D721Med (cell line): ENCODE measurements at regions not wholly inside any gene's neighbourhood (a gene's known extent, or its start where the extent isn't known, plus 50 kb on each side); places are given as distances from the start of the nearest gene placed in this dataset.

ENCODE experiments used
- DNase-seq: peaks from one replicate; pipeline ENCODE4 v3.0.0; 2011; ENCODE audit warnings: low spot score; ENCODE audit not compliant: insufficient read length
- FAIRE-seq: peaks from 2 replicates; lab custom pipeline; 2011; peaks lifted over from hg19 to GRCh38; lab: Jason Lieb, UNC
- CTCF ChIP-seq: IDR thresholded peaks from 2 replicates; pipeline ENCODE4 v1.5.1; 2012; ENCODE audit warnings: mild to moderate bottlenecking, control low read depth; ENCODE audit not compliant: insufficient read depth; ENCODE audit errors: missing control alignments

DNA sequence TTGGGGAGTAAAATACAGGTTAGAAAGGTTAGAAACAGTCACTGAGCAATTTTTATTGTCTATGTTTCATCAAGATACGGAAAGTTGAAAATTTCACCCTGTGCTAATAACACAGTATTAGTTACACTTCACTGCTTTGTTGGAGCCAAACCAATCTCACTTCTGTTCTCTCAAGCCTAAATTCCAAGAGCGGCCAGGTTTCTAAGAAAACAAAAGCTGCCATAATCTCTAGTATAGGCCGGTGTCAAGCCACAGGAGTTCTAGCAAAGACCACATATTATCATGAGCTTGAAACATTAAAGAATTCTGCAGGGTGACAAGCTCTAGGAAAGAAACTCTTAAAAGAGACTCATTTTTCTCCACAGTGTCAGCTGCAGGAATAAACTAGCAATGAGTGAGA lies 128.7 kb downstream of the TXNL1 start:
- DNase-seq (no peak), FAIRE-seq (no peak)
- TF ChIP-seq CTCF: no peak

GRCh38 chr18:56508370-56509036 lies 129.9 kb downstream of the TXNL1 start:
- no peak for TF ChIP-seq CTCF
- no peak for FAIRE-seq
- DNase-seq: no peak

- DNase-seq (no peak), FAIRE-seq (no peak)
- no peak for TF ChIP-seq CTCF
These were observed 132.4 kb downstream of the TXNL1 start for GRCh38 chr18:56505971-56506370.

GRCh38 chr18:56505293-56505692 lies 133.1 kb downstream of the TXNL1 start:
- DNase-seq (no peak), FAIRE-seq (no peak)
- no peak for TF ChIP-seq CTCF

- FAIRE-seq (no peak), DNase-seq (no peak)
- TF ChIP-seq CTCF: no peak
These were observed 136.5 kb downstream of the TXNL1 start for GRCh38 chr18:56501896-56502295.

GRCh38 chr18:56495884-56496283 lies 142.5 kb downstream of the TXNL1 start:
- FAIRE-seq (no peak), DNase-seq (no peak)
- no peak for TF ChIP-seq CTCF

DNA sequence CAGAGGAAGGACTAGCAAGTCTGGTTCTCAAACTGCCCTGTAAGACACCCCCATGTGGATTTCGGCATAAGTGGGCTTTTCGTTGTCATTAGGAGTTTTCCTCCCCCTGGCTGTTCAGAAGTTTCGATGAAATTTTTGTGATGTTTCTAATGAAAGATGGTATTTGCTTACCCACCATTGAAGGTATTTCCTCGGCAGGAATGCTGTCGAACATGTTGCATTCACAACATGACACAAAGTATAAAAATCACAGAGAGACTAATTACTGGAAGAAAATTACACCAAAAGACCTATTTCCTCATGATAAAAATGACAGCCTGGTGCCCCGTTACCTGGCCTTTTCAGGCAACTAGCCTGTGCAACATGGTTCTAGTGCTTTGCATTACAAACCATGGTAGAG lies 144.9 kb downstream of the TXNL1 start:
- DNase-seq (no peak), FAIRE-seq (no peak)
- TF ChIP-seq CTCF: no peak
